ENCODE measurements at regions not wholly inside any gene's neighbourhood (a gene's known extent, or its start where the extent isn't known, plus 50 kb on each side); places are given as distances from the start of the nearest gene placed in this dataset.
"Not testable (repeated sequence)": the region's sequence is repeated elsewhere in the genome, so short reads cannot be mapped to it uniquely, and the experiment has no call there.

- H3K36me3 ChIP-seq (ENCODE audit: insufficient read depth, low read length); H3K9me3 ChIP-seq (ENCODE audit: low read length); H3K4me3 ChIP-seq (ENCODE audit: low read length); H3K4me1 ChIP-seq (ENCODE audit: insufficient read depth, low read length); H2AFZ ChIP-seq (ENCODE audit: low read depth, low read length); H3K27me3 ChIP-seq (ENCODE audit: insufficient read depth, low read length): not testable (repeated sequence)
Measured at GRCh38 chr11:98770046-98770445, 250.7 kb upstream of the CNTN5 start.

- Histone ChIP-seq H3K4me3 (ENCODE audit: low read length) (no peak overlapping the region), H3K9me3 (ENCODE audit: low read length) (no peaks in the 10 kb centered on the region), H3K4me1 (ENCODE audit: insufficient read depth, low read length) (no peaks in the 10 kb centered on the region), H3K36me3 (ENCODE audit: insufficient read depth, low read length) (no peaks in the 10 kb centered on the region), H3K27me3 (ENCODE audit: insufficient read depth, low read length) (no peaks in the 10 kb centered on the region), H2AFZ (ENCODE audit: low read depth, low read length) (no peak overlapping the region)
Measured at GRCh38 chr11:98771791-98772190, 249.0 kb upstream of the CNTN5 start.

GRCh38 chr11:98772893-98773292, 247.9 kb upstream of the CNTN5 start:
- Histone ChIP-seq H3K9me3 (ENCODE audit: low read length) (no peaks in the 10 kb centered on the region), H3K36me3 (ENCODE audit: insufficient read depth, low read length) (no peaks in the 10 kb centered on the region), H3K27me3 (ENCODE audit: insufficient read depth, low read length) (no peaks in the 10 kb centered on the region), H2AFZ (ENCODE audit: low read depth, low read length) (no peak overlapping the region), H3K4me3 (ENCODE audit: low read length) (no peak overlapping the region), H3K4me1 (ENCODE audit: insufficient read depth, low read length) (no peaks in the 10 kb centered on the region)

GRCh38 chr11:98793276-98793675, 227.5 kb upstream of the CNTN5 start:
- no peak overlapping the region for H2AFZ ChIP-seq (ENCODE audit: low read depth, low read length)
- no peaks in the 10 kb centered on the region for H3K36me3 ChIP-seq (ENCODE audit: insufficient read depth, low read length)
- H3K9me3 ChIP-seq (ENCODE audit: low read length) = no peaks in the 10 kb centered on the region
- H3K4me1 ChIP-seq (ENCODE audit: insufficient read depth, low read length) = no peaks in the 10 kb centered on the region
- no peaks in the 10 kb centered on the region for H3K27me3 ChIP-seq (ENCODE audit: insufficient read depth, low read length)
- H3K4me3 ChIP-seq (ENCODE audit: low read length) = no peak overlapping the region

GRCh38 chr11:98798333-98798732, 222.4 kb upstream of the CNTN5 start:
- Histone ChIP-seq H3K27me3 (ENCODE audit: insufficient read depth, low read length) (no peaks in the 10 kb centered on the region), H3K4me3 (ENCODE audit: low read length) (no peak overlapping the region), H3K9me3 (ENCODE audit: low read length) (no peaks in the 10 kb centered on the region), H2AFZ (ENCODE audit: low read depth, low read length) (no peak overlapping the region), H3K36me3 (ENCODE audit: insufficient read depth, low read length) (no peaks in the 10 kb centered on the region), H3K4me1 (ENCODE audit: insufficient read depth, low read length) (no peaks in the 10 kb centered on the region)

- Histone ChIP-seq H3K27me3 (ENCODE audit: insufficient read depth, low read length) (no peaks in the 10 kb centered on the region), H3K9me3 (ENCODE audit: low read length) (no peaks in the 10 kb centered on the region), H2AFZ (ENCODE audit: low read depth, low read length) (no peak overlapping the region), H3K4me3 (ENCODE audit: low read length) (no peak overlapping the region), H3K36me3 (ENCODE audit: insufficient read depth, low read length) (no peaks in the 10 kb centered on the region), H3K4me1 (ENCODE audit: insufficient read depth, low read length) (no peaks in the 10 kb centered on the region)
Measured at GRCh38 chr11:98800696-98801095, 220.1 kb upstream of the CNTN5 start.

GRCh38 chr11:98828986-98829708, 191.6 kb upstream of the CNTN5 start:
- no peak overlapping the region for H2AFZ ChIP-seq (ENCODE audit: low read depth, low read length)
- no peaks in the 10 kb centered on the region for H3K9me3 ChIP-seq (ENCODE audit: low read length)
- no peaks in the 10 kb centered on the region for H3K27me3 ChIP-seq (ENCODE audit: insufficient read depth, low read length)
- no peaks in the 10 kb centered on the region for H3K36me3 ChIP-seq (ENCODE audit: insufficient read depth, low read length)
- no peaks in the 10 kb centered on the region for H3K4me1 ChIP-seq (ENCODE audit: insufficient read depth, low read length)
- no peak overlapping the region for H3K4me3 ChIP-seq (ENCODE audit: low read length)

- Histone ChIP-seq H3K27me3 (ENCODE audit: insufficient read depth, low read length) (no peaks in the 10 kb centered on the region), H3K4me1 (ENCODE audit: insufficient read depth, low read length) (no peaks in the 10 kb centered on the region), H3K9me3 (ENCODE audit: low read length) (no peaks in the 10 kb centered on the region), H3K36me3 (ENCODE audit: insufficient read depth, low read length) (no peaks in the 10 kb centered on the region), H3K4me3 (ENCODE audit: low read length) (no peak overlapping the region), H2AFZ (ENCODE audit: low read depth, low read length) (no peak overlapping the region)
Measured at GRCh38 chr11:98829971-98830370, 190.8 kb upstream of the CNTN5 start.

GRCh38 chr11:98834776-98835175, 186.0 kb upstream of the CNTN5 start:
- Histone ChIP-seq H3K27me3 (ENCODE audit: insufficient read depth, low read length) (no peaks in the 10 kb centered on the region), H3K9me3 (ENCODE audit: low read length) (no peaks in the 10 kb centered on the region), H3K36me3 (ENCODE audit: insufficient read depth, low read length) (no peaks in the 10 kb centered on the region), H3K4me3 (ENCODE audit: low read length) (no peak overlapping the region), H3K4me1 (ENCODE audit: insufficient read depth, low read length) (no peaks in the 10 kb centered on the region), H2AFZ (ENCODE audit: low read depth, low read length) (no peak overlapping the region)

GRCh38 chr11:98835335-98835734, 185.4 kb upstream of the CNTN5 start:
- Histone ChIP-seq H3K4me1 (ENCODE audit: insufficient read depth, low read length) (no peaks in the 10 kb centered on the region), H3K9me3 (ENCODE audit: low read length) (no peaks in the 10 kb centered on the region), H3K36me3 (ENCODE audit: insufficient read depth, low read length) (no peaks in the 10 kb centered on the region), H2AFZ (ENCODE audit: low read depth, low read length) (no peak overlapping the region), H3K4me3 (ENCODE audit: low read length) (no peak overlapping the region), H3K27me3 (ENCODE audit: insufficient read depth, low read length) (no peaks in the 10 kb centered on the region)

GRCh38 chr11:98836156-98836555, 184.6 kb upstream of the CNTN5 start:
- H3K27me3 ChIP-seq (ENCODE audit: insufficient read depth, low read length) = no peaks in the 10 kb centered on the region
- H3K4me1 ChIP-seq (ENCODE audit: insufficient read depth, low read length) = no peaks in the 10 kb centered on the region
- H3K4me3 ChIP-seq (ENCODE audit: low read length) = no peak overlapping the region
- H2AFZ ChIP-seq (ENCODE audit: low read depth, low read length) = no peak overlapping the region
- H3K9me3 ChIP-seq (ENCODE audit: low read length) = no peaks in the 10 kb centered on the region
- H3K36me3 ChIP-seq (ENCODE audit: insufficient read depth, low read length) = no peaks in the 10 kb centered on the region

GRCh38 chr11:98842187-98842586, 178.6 kb upstream of the CNTN5 start:
- Histone ChIP-seq H3K27me3 (ENCODE audit: insufficient read depth, low read length) (no peaks in the 10 kb centered on the region), H3K9me3 (ENCODE audit: low read length) (no peaks in the 10 kb centered on the region), H3K4me3 (ENCODE audit: low read length) (no peak overlapping the region), H3K36me3 (ENCODE audit: insufficient read depth, low read length) (no peaks in the 10 kb centered on the region), H3K4me1 (ENCODE audit: insufficient read depth, low read length) (no peaks in the 10 kb centered on the region), H2AFZ (ENCODE audit: low read depth, low read length) (no peak overlapping the region)

GRCh38 chr11:98862169-98862568, 158.6 kb upstream of the CNTN5 start:
- H3K4me3 ChIP-seq (ENCODE audit: low read length) = no peak overlapping the region
- H3K9me3 ChIP-seq (ENCODE audit: low read length) = no peaks in the 10 kb centered on the region
- no peaks in the 10 kb centered on the region for H3K36me3 ChIP-seq (ENCODE audit: insufficient read depth, low read length)
- no peak overlapping the region for H2AFZ ChIP-seq (ENCODE audit: low read depth, low read length)
- H3K4me1 ChIP-seq (ENCODE audit: insufficient read depth, low read length) = no peaks in the 10 kb centered on the region
- no peaks in the 10 kb centered on the region for H3K27me3 ChIP-seq (ENCODE audit: insufficient read depth, low read length)

GRCh38 chr11:98871690-98872089, 149.1 kb upstream of the CNTN5 start:
- Histone ChIP-seq H3K36me3 (ENCODE audit: insufficient read depth, low read length) (no peaks in the 10 kb centered on the region), H3K27me3 (ENCODE audit: insufficient read depth, low read length) (no peaks in the 10 kb centered on the region), H3K4me1 (ENCODE audit: insufficient read depth, low read length) (no peaks in the 10 kb centered on the region), H3K4me3 (ENCODE audit: low read length) (no peak overlapping the region), H3K9me3 (ENCODE audit: low read length) (no peaks in the 10 kb centered on the region), H2AFZ (ENCODE audit: low read depth, low read length) (no peak overlapping the region)

All from neuron (in vitro differentiated cells).